H9 (cell line): ENCODE measurements at regions not wholly inside any gene's neighbourhood (a gene's known extent, or its start where the extent isn't known, plus 50 kb on each side); places are given as distances from the start of the nearest gene placed in this dataset.

ENCODE experiments used
- DNase-seq: peaks from one replicate; pipeline ENCODE4 v3.0.0-alpha.2; 2017
- H2AFZ ChIP-seq: one replicate; pipeline ENCODE4 v1.6.1; 2013; ENCODE audit warnings: mild to moderate bottlenecking, low read length, control low read depth, moderate library complexity
- H2AK5ac ChIP-seq: 2 replicates; pipeline ENCODE4 v1.6.1; 2013; ENCODE audit warnings: low read length, control low read depth, mixed read lengths; ENCODE audit not compliant: insufficient read length
- H2BK120ac ChIP-seq: one replicate; pipeline ENCODE4 v1.6.1; 2013; ENCODE audit warnings: low read depth, mild to moderate bottlenecking, low read length, control low read depth, inconsistent platforms; ENCODE audit not compliant: poor library complexity, severe bottlenecking
- H2BK12ac ChIP-seq: 2 replicates; pipeline ENCODE4 v1.6.1; 2013; ENCODE audit warnings: low read length, control low read depth, mixed read lengths, low read depth; ENCODE audit not compliant: insufficient read length
- H2BK15ac ChIP-seq: 2 replicates; pipeline ENCODE4 v1.6.1; 2013; ENCODE audit warnings: low read depth, low read length, control low read depth
- H2BK20ac ChIP-seq: one replicate; pipeline ENCODE4 v1.6.1; 2013; ENCODE audit warnings: low read depth, mild to moderate bottlenecking, low read length, control low read depth, inconsistent platforms; ENCODE audit not compliant: poor library complexity, severe bottlenecking
- H2BK5ac ChIP-seq: 2 replicates; pipeline ENCODE4 v1.6.1; 2013; ENCODE audit warnings: low read length, control low read depth, mixed read lengths; ENCODE audit not compliant: insufficient read length
- H3K14ac ChIP-seq: 2 replicates; pipeline ENCODE4 v1.6.1; 2013; ENCODE audit warnings: low read length, control low read depth; ENCODE audit not compliant: insufficient read depth
- H3K18ac ChIP-seq: 2 replicates; pipeline ENCODE4 v1.6.1; 2013; ENCODE audit warnings: low read depth, mild to moderate bottlenecking, mixed read lengths, low read length, control low read depth; ENCODE audit not compliant: insufficient read length
- H3K23ac ChIP-seq: 2 replicates; pipeline ENCODE4 v1.6.1; 2013; ENCODE audit warnings: low read length, control low read depth, mixed read lengths, low read depth; ENCODE audit not compliant: insufficient read length
- H3K23me2 ChIP-seq: 2 replicates; pipeline ENCODE4 v1.6.1; 2013; ENCODE audit warnings: low read depth, mild to moderate bottlenecking, mixed read lengths, low read length, control low read depth; ENCODE audit not compliant: insufficient read length, poor library complexity, severe bottlenecking
- H3K27ac ChIP-seq: 2 replicates; pipeline ENCODE4 v1.5.1; 2013; ENCODE audit warnings: low read length, control low read depth, mixed read lengths, low read depth; ENCODE audit not compliant: insufficient read length
- H3K27me3 ChIP-seq: 2 replicates; pipeline ENCODE4 v1.6.1; 2013; ENCODE audit warnings: low read length, control low read depth, inconsistent platforms; ENCODE audit not compliant: insufficient read depth
- H3K4ac ChIP-seq: 2 replicates; pipeline ENCODE4 v1.6.1; 2013; ENCODE audit warnings: low read depth, mild to moderate bottlenecking, control low read depth, inconsistent platforms, low read length, moderate library complexity
- H3K4me1 ChIP-seq: 2 replicates; pipeline ENCODE4 v1.6.1; 2013; ENCODE audit warnings: low read length, control low read depth, inconsistent platforms; ENCODE audit not compliant: insufficient read depth
- H3K4me2 ChIP-seq: 2 replicates; pipeline ENCODE4 v1.6.1; 2013; ENCODE audit warnings: low read length, control low read depth, mixed read lengths; ENCODE audit not compliant: insufficient read length, insufficient read depth
- H3K56ac ChIP-seq: 2 replicates; pipeline ENCODE4 v1.6.1; 2013; ENCODE audit warnings: low read depth, mild to moderate bottlenecking, mixed read lengths, low read length, control low read depth; ENCODE audit not compliant: insufficient read length
- H3K79me1 ChIP-seq: 2 replicates; pipeline ENCODE4 v1.6.1; 2013; ENCODE audit warnings: low read depth, mild to moderate bottlenecking, moderate library complexity, low read length, control low read depth, inconsistent platforms; ENCODE audit not compliant: insufficient read depth, poor library complexity, severe bottlenecking
- H3K79me2 ChIP-seq: 2 replicates; pipeline ENCODE4 v1.6.1; 2013; ENCODE audit warnings: low read length, control low read depth, inconsistent platforms; ENCODE audit not compliant: insufficient read depth
- H3K9ac ChIP-seq: 2 replicates; pipeline ENCODE4 v1.6.1; 2013; ENCODE audit warnings: low read length, control low read depth, mixed read lengths; ENCODE audit not compliant: insufficient read length; ENCODE audit errors: extremely low read depth
- H3K9me3 ChIP-seq: one replicate; pipeline ENCODE4 v1.6.1; 2013; ENCODE audit warnings: low read depth, low read length, inconsistent platforms; ENCODE audit not compliant: control insufficient read depth
- H3T11ph ChIP-seq: one replicate; pipeline ENCODE4 v1.6.1; 2013; ENCODE audit warnings: mild to moderate bottlenecking, low read length, control low read depth, inconsistent platforms
- H4K20me1 ChIP-seq: one replicate; pipeline ENCODE4 v1.6.1; 2013; ENCODE audit not compliant: control insufficient read depth, insufficient read length, insufficient read depth
- H4K5ac ChIP-seq: 2 replicates; pipeline ENCODE4 v1.6.1; 2013; ENCODE audit warnings: low read depth, mild to moderate bottlenecking, mixed read lengths, low read length, control low read depth; ENCODE audit not compliant: insufficient read length
- H4K8ac ChIP-seq: replicated peaks from 2 replicates; pipeline ENCODE4 v1.6.1; 2013; ENCODE audit warnings: low read length, control low read depth, mixed read lengths, low read depth; ENCODE audit not compliant: insufficient read length
- H4K91ac ChIP-seq: 2 replicates; pipeline ENCODE4 v1.6.1; 2013; ENCODE audit warnings: low read depth, mild to moderate bottlenecking, moderate library complexity, mixed read lengths, low read length, control low read depth; ENCODE audit not compliant: insufficient read length
- H3K27ac Mint-ChIP-seq, 3 experiments: 2 replicates in 2 of 3; 3 replicates in 1 of 3; pipeline ENCODE4 v1.8.0; 2020 to 2021; ENCODE audit warnings: mixed read lengths in 3 of 3, mild to moderate bottlenecking in 1 of 3, moderate library complexity in 1 of 3
- H3K27me3 Mint-ChIP-seq: 2 replicates; pipeline ENCODE4 v1.8.0; 2021; ENCODE audit warnings: low read depth, mild to moderate bottlenecking, moderate library complexity, mixed read lengths
- H3K36me3 Mint-ChIP-seq, 3 experiments: 2 replicates in 2 of 3; 3 replicates in 1 of 3; pipeline ENCODE4 v1.8.0; 2020 to 2021; ENCODE audit warnings: low read depth in 3 of 3, mixed read lengths in 3 of 3; ENCODE audit not compliant: insufficient read depth in 1 of 3
- H3K4me1 Mint-ChIP-seq, 2 experiments: 2 replicates each; pipeline ENCODE4 v1.8.0; 2020; ENCODE audit warnings: mixed read lengths in 2 of 2
- H3K4me3 Mint-ChIP-seq, 2 experiments: 2 replicates in 1 of 2; 3 replicates in 1 of 2; pipeline ENCODE4 v1.8.0; 2020 to 2021; ENCODE audit warnings: mild to moderate bottlenecking in 2 of 2, mixed read lengths in 2 of 2, moderate library complexity in 1 of 2
- H3K9me3 Mint-ChIP-seq, 2 experiments: 2 replicates in 1 of 2; 3 replicates in 1 of 2; pipeline ENCODE4 v1.8.0; 2020; ENCODE audit warnings: mild to moderate bottlenecking in 2 of 2, mixed read lengths in 2 of 2, moderate library complexity in 1 of 2
- CTCF ChIP-seq: fragments of 200-600 bp; sonication (generic); conservative IDR thresholded peaks from 3 replicates; pipeline ENCODE4 v1.8.0; 2021; ENCODE audit warnings: antibody characterized with exemption, mild to moderate bottlenecking
- WGBS: extraction: QIAGEN DNeasy Blood & Tissue Kit; methylation state at CpG from one replicate; pipeline ENCODE4 v1.1.7; 2013; ENCODE audit warnings: missing lambda C conversion rate, low lambda C conversion rate, mixed read lengths; ENCODE audit not compliant: insufficient read length; ENCODE audit errors: extremely low coverage; 5-methylcytosine and 5-hydroxymethylcytosine counted together

- Histone ChIP-seq H4K91ac (no peak overlapping the region), H3K4ac (no peak overlapping the region), H3K9me3 (no peaks in the 10 kb centered on the region), H2BK15ac (no peak overlapping the region), H3K23ac (no peak overlapping the region), H3K23me2 (no peaks in the 10 kb centered on the region), H3T11ph (no peak overlapping the region), H2BK20ac (no peak overlapping the region), H3K18ac (no peak overlapping the region), H2BK12ac (no peak overlapping the region), H3K4me1 (no peaks in the 10 kb centered on the region), H3K79me1 (no peaks in the 10 kb centered on the region), H3K27ac (no peak overlapping the region), H2AK5ac (no peak overlapping the region), H4K20me1 (no peaks in the 10 kb centered on the region), H2BK5ac (no peak overlapping the region), H2BK120ac (no peak overlapping the region), H3K4me2 (no peak overlapping the region), H3K9ac (no peak overlapping the region), H3K14ac (no peak overlapping the region), H4K8ac (no peak overlapping the region), H3K56ac (no peak overlapping the region), H4K5ac (no peak overlapping the region), H3K79me2 (no peaks in the 10 kb centered on the region), H2AFZ (no peak overlapping the region), H3K27me3 (no peaks in the 10 kb centered on the region)
- H3K36me3 Mint-ChIP-seq: no peaks in the 10 kb centered on the region
- no peaks in the 10 kb centered on the region; a peak in 1 of 5 replicates for H3K9me3 Mint-ChIP-seq
- WGBS: no CpG with 5 or more reads among the region's 10 CpGs
- H3K27me3 Mint-ChIP-seq: peaks cover 18% of the 10 kb centered on the region
- H3K4me1 Mint-ChIP-seq: peaks cover 11 to 14% of the 10 kb centered on the region in 2 experiments
- no peak overlapping the region for H3K4me3 Mint-ChIP-seq
- H3K27ac Mint-ChIP-seq: no peak overlapping the region; a peak in 1 of 7 replicates
- no peak for TF ChIP-seq CTCF
- DNase-seq: no peak
These were observed 166.5 kb upstream of the CADM1 start for GRCh38 chr11:115670538-115671205.
